RCC 7860 (cell line): ENCODE measurements at regions not wholly inside any gene's neighbourhood (a gene's known extent, or its start where the extent isn't known, plus 50 kb on each side); places are given as distances from the start of the nearest gene placed in this dataset.
"Not testable (repeated sequence)": the region's sequence is repeated elsewhere in the genome, so short reads cannot be mapped to it uniquely, and the experiment has no call there.

Experiments used
- DNase-seq: peaks from one replicate; pipeline ENCODE4 v3.0.0-alpha.2; 2015; ENCODE audit warnings: low spot score
- FAIRE-seq: peaks from 2 replicates; lab custom pipeline; 2012; peaks lifted over from hg19 to GRCh38; lab: Jason Lieb, UNC

DNA sequence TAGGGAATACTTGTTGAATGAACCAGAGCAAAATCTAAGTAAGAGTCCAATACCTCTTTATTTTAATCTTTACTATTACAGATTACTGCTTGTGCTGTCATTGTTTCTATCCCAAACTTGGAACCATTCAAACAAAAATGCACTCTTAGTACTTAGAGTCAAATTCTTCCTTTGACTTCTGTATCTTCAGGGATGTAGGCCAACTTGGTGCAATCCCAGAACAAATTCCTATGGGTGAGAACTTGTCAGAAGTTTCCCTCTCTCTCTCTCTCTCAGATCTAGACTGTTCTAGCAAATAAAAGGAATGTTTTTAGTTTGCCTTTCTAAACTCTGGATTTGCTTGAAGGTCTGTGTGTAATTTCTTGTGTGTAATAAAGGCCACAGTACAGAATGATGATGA is 329.0 kb upstream of the TMTC4 start:
- FAIRE-seq (no peak), DNase-seq (no peak)

DNA sequence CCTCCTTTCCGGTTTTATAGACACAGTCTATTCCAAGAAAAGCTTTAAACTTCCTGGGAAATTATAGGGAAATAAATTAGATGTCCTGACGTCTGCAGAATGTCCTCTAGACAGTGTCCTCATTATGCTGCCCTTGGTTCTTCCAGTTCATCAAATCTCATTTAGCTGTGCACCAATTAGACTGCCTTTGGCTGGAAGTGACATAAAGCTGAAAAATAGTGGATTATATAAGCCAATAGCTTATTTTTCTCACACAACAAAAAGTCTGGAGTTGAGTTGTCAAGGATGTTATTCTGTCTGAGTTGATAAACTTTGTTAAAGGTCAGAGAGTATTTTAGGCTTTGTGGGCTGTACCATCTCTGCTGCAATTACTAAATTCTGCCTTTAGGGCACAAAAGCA is 314.8 kb upstream of the TMTC4 start:
- FAIRE-seq: no peak

DNA sequence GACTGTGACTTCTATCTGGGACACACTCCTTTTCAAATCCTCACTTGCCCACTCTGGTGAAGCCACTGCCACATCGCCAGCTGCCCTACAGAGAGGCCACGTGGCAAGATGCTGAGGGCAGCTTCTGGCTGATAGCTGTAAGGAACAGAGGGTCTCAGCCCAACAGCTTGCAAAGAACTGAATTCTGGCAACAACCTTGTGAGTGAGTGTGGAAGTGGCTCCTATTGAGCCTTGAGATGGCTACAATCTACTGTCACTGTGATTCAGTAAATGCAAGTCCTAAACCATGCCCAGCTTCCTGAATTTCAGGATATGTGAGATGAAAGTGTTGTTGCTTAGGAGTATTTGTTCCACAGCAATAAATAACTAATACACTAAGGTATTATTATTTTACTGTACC is 314.3 kb upstream of the TMTC4 start:
- no peak for FAIRE-seq

More for the DNA sequence above, 314.8 kb upstream of the TMTC4 start:
- DNase-seq: no peak

DNA sequence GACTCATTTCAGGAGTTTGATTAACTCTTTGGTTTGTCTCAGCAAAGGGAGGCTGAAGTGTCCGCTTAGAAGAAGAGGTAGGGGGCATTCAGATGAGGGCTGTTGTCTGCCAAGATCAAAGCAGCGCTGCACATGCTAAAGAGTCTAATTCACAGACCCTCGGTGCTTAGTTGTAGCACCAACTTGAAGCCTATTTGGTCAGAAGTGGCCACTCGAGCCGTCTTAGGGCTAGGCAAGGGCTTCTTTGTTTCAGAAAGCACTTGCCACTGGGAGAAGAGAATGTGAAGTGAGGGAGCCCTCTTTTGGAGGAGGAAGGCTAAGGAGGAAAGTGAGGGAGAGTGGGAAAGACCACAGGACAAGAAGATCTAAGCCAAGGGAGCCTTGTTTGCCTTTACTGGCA is 313.4 kb upstream of the TMTC4 start:
- FAIRE-seq: no peak
- no peak for DNase-seq

More for the DNA sequence above, 314.3 kb upstream of the TMTC4 start:
- DNase-seq: no peak

DNA sequence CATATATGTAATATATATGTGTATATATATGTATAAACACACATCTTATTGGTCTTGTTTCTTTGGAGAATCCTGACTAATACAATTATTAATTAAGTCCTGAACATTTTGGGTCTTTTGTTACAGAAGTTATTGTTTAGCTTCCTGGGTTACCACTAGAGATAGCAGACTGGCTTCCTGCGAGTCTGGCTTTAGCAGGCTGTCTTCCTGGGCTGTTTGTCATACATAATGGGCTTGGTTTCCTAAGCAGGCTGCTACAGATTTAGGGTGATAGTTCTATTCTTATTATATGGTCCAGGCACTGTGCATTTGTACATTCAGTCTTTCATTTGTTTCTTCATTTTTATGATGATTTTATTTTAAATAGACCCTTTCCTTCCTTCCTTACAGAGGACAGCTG is 312.0 kb upstream of the TMTC4 start:
- FAIRE-seq (no peak), DNase-seq (no peak)

DNA sequence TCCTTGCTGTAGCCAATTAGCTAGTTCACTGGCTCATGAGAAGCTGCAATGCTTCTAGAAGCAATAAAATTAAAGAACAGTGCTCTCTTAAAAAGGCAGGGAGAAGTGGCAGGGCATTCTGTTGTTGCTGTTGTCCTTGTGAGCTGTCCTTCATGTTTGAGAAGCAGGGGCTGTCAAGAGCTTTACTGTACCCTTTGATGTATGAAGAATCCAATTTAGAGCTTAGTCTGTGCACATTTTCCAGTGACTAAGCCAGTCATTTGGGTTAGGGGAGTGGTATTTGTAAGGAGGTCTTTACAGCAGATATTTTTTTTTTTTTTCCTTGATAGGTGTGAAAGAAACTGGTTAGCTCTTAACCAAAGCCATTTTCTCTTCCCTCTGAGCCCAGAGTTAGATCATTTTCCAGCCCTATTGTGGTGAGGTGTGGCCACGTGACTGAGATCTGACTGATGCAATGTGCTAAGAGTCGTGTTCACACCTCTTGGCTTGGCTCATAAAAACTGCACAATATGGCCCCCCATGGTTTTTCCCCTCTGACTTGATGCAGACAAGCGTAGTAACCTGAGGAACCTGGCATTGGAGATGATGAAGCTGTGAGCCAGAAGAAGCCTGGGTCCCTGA is 309.6 kb upstream of the TMTC4 start:
- FAIRE-seq (no peak), DNase-seq (no peak)

DNA sequence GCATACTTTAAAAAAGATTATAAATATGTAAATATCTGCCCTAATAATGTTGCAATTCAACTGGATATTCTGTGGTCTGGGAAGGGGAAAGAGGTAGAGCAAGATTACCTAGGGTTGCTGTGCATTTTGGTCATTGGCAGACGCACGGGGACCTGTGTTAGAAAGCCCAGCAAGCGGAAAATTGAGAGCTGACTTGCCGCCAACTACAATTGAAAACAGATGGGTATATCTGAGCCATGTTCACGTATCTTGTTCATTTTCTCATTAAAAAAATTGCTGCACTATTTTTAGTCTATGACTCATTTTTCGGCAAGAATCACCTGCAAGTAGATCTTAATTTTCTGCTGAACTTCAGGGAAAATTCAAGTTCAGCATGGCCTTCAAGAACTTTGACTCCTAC is 308.5 kb upstream of the TMTC4 start:
- FAIRE-seq (no peak), DNase-seq (no peak)

DNA sequence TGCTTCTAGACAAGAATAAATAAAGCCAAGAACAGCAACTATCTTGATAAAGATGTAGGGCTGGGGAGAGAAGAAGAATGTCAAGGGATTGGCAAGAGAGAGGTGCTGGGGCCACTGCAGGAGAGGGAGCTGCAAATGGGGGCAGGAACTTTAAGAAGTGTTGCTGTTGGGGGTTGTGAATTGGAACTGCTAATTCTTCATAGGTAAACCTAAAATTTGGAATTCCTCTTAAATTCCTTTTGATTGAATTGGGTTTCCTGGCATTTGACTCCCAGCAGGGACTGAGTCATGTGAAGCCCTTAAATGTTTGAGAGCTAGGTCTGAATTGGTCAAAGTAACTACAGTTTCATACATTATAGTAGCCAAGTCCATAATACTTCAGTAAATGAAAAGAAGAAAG is 305.6 kb upstream of the TMTC4 start:
- FAIRE-seq (no peak), DNase-seq (no peak)

DNA sequence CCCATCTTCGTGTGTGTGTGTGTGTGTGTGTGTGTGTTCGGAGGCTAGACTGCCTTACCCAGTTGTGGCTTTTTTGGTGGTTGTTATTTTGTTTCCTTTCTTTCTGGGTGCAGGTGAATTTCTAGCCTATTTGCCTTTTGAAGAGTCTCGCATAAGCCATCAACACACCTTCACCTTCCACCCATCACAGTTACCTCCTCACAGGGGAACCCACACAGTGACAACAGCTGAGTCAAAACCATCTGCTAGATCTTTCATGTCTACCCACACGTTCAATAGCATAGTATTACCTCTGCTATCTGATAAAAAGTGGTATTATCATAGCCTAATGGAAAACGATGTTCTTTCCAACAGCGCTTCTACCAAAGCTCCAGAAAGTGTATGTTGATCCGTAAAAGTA is 303.2 kb upstream of the TMTC4 start:
- DNase-seq: no peak
- FAIRE-seq: no peak

DNA sequence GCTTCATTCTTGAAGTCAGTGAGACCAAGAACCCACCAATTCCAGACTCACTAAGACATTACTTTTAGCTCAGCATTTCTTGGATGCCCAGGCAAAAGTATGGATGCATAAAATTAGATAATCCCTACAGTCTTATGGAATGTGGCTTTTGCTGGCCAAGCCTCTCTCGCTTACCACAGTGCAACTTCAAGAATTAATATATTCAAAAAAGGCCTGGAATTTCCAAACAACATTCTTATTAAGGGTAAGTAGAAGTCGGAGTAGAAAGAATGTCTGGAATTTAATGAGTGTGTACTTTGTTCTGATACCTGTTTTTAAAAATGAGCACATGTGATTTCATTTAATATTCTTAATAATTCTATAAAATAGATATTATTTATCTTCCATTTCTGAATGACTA is 302.4 kb upstream of the TMTC4 start:
- DNase-seq: no peak
- no peak for FAIRE-seq

DNA sequence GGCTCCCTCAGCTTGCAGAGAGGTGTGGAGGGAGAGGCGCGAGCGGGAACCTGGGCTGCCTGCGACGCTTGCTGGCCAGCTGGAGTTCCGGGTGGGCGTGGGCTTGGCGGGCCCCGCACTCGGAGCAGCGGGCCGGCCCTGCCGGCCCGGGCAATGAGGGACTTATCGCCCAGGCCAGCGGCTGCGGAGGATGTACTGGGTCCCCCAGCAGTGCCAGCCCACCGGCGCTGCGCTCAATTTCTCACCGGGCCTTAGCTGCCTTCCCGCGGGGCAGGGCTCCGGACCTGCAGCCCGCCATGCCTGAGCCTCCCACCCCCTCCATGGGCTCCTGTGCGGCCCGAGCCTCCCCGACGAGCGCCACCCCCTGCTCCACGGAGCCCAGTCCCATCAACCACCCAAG is 301.1 kb upstream of the TMTC4 start:
- not testable (repeated sequence) for FAIRE-seq, DNase-seq

DNA sequence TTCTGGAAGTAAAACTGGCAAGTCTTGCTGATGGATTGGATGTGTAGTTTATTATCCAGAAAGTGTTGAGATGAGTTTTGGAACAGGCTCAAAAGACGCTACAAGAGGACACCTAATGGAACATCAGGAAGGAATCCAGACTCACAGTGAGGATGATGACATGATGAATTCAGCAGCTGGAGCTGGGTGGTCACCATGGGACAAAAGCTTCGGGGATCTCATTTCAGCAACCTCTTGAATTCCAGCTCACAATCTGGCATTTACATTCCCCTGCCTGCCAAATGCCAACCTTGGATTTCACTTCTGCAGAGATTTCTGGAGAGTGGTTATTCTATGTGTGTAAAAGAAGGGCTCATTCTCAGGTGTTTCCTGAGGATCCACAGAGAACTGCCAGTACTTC is 288.0 kb upstream of the TMTC4 start:
- FAIRE-seq (no peak), DNase-seq (no peak)

DNA sequence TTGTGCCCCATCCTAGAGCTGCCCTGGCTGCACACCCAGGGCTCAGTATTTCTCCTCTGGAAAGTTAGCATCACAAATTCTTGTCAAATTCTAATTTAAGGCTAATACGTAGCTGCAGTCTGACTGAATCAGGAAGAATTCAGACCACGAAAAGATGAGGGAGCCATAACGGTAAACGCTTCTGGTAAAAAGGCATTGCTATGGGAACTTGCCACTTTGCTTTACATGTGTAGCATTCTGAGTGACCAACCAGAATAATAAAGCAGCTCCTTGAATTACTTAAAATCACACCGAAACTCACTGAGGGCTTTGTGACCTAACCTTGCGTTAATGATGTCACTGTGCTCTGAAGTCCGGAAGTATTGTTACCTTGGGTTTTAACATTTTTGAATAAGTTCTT is 286.6 kb upstream of the TMTC4 start:
- no peak for DNase-seq
- FAIRE-seq: no peak

DNA sequence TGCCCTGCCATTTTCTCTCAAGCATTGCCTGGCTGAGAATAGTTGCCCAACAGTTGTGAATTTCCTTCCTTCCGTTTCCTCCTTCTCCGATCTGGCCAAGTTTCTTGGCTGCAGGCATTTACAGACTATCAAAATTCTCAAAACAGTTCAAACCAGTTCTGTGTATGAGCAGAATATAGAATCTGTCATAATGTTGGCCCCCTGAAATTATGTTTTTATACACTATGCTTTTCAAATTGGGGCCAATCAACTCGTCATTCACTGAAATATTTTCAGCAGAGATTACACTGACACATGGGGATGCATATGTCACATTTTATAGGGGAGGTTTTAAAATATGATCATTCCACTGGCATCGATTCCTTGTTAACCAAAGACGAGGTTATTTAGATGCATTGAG is 284.2 kb upstream of the TMTC4 start:
- DNase-seq (no peak), FAIRE-seq (no peak)

DNA sequence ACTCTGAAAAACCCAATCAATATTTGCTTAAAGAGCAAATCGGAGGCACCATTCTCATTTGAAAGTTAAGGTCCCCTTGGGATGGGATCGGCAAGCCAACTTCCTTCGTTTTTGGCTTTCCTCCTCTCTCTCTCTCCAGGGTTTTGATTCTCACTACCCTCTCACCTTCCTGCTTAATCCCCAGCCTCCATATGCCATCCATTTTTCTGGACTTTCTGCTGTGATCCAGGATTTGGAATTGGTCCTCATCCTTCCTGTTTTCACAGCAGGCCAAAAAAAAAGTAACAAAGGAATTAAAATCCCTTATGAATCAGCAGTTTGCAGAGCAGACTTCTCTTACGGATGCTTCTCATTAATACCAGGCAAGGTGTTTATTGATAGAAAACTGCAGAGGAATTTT is 283.1 kb upstream of the TMTC4 start:
- DNase-seq: no peak
- no peak for FAIRE-seq

DNA sequence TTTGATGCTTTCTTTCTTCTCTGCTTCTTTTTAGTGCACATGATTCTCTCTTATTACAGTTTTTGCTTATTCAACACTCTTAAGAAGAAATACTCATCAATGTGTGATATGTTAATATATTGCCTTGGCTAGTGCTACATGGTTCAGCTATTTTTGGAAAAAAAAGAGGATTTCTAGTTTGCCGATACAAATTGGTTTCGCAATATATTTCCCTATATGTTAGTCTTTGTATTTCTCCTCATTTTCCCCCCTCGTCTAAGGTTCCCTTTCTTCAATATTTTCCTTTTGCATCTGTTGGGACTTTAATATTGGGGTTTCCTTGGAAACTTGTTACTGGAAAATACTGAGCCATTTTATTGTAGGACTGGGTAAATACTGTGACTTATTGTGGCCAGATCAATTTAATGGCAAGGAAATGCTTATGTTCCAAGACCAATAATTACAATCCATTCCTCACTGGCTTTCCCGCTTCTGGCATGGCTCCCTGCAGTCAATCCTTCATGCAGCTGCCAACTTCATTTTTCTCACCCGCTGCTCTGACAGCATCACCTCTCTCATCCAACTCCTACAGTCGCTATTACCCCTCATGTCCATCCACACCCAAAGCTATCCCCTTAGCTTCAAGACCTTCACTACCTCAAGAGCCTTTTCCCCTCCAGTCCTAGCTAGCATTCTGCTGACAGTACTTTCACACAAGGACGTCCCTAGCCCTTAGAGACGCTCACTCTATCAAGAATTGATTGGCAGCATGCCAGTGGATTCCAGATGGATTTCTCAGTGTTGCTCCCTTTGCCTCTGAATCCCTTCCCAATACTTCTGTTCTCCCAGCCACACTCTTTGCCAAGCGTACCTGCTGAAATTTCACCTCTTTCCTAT is 280.1 kb upstream of the TMTC4 start:
- DNase-seq: no peak
- no peak for FAIRE-seq

DNA sequence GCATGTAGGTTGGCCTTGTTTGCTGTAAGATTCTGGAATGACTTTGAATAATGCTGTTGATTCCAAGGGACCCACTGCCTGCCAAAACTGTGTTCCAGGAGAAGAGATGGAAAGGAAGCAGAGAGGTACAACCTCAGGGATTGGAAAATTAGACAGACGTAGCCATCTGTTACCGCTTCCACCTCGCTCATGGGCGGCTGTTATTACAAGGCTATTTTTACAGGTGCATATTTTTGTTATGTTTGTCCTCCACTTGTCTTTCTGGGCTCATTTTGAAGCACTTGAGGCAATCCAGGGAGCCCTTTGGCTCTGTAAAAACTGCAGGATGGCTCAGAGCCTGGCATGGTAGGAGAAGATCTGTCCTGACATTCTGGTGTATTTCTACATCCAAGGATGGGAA is 276.4 kb upstream of the TMTC4 start:
- DNase-seq: no peak
- FAIRE-seq: no peak

DNA sequence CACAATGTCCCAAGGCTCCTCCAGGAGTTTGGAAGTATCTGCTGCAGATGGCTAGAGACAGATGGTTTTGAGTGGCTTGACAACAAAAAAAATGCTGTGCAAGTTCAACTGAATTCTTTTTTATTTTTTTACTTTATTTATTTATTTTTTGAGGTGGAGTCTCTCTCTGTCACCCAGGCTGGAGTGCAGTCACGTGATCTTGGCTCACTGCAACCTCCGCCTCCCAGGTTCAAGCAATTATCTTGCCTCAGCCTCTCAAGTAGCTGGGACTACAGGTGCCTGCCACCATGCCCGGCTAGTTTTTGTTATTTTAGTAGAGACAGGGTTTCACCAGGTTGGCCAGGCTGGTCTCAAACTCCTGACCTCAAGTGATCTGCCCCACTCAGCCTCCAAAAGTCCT is 274.3 kb upstream of the TMTC4 start:
- FAIRE-seq, DNase-seq: not testable (repeated sequence)

DNA sequence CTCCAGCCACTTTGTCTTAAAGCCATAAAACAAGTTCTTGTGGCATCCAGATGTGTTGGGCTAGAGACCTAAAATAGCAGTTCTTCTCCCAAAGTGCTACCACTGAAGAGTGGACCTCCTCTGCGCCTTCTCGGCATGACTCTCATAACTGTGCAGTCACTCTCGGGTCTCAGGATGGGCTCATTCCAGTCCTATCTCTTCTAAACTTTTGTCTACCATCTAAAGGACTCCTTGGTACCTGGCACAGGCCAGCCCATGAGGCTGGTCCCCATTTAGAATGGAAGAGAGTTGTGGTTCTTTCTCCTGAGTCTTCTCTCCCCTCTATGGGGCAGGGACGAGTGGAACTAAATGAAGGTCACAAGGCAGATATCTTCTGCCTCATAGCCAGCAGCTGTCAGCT is 272.0 kb upstream of the TMTC4 start:
- no peak for FAIRE-seq
- DNase-seq: no peak

DNA sequence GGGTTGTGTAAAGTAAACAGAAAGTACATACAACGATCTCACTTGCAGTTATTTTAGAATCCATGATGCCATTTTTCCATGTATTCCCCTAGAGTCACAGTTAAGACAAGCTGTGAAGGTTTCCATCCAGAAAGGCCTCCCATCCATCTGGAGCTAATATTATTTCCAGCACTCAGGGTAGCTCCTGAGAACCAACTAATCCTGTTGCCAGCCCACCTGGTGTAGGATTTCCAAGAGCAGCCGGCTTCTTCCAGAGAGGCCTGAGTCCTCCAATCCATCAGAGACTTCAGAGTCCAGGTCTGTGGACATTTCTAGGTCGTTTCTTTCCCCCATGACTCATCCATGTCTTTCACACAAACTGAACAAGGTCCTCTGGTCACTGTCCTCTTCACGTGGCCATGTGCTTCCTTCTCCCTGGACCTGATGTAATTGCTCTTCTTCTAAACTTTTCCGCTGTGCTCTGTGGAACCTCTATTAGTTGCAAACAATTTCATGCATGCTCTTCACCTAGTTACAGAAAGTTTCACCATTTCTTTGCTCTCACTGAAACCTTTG is 270.3 kb upstream of the TMTC4 start:
- DNase-seq (no peak), FAIRE-seq (no peak)

DNA sequence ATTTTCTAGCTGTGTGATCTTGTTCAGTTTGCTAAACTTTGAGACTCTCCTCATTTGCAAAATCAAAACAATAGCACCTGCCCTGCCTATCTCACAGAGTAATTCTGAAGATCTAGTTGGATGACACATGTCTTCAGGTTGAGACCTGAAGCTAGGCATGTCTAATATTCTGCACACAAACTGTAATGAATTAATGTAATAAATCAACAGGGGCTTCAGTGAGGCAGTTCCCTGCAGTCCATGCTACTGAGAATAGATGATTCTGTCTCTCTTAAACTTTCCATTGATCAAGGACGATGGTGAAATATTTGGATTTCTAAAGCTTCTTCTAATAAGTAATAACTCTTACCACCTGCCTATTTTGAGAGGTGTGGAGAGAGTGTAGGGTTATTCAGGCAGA is 268.1 kb upstream of the TMTC4 start:
- FAIRE-seq (no peak), DNase-seq (no peak)
